ENCODE measurements at regions not wholly inside any gene's neighbourhood (a gene's known extent, or its start where the extent isn't known, plus 50 kb on each side); places are given as distances from the start of the nearest gene placed in this dataset.

- TF ChIP-seq POLR2AphosphoS5 (IDR thresholded peaks at IDR 0.05) (no peak), POLR2A (IDR thresholded peaks at IDR 0.05) (no peak), CTCF (IDR thresholded peaks at IDR 0.05) (no peak), EP300 (IDR thresholded peaks at IDR 0.05) (no peak)
- 26% methylated on average over 16 of the region's 16 CpGs for WGBS
- peak in 1 of 2 donors; percentile 69 for DNase-seq (ENCODE audit: low spot score in 2 of 2)
- no peaks in the 10 kb centered on the region for H3K9me3 ChIP-seq
- no peaks in the 10 kb centered on the region for H3K27me3 ChIP-seq
- no peaks in the 10 kb centered on the region for H3K36me3 ChIP-seq
- no peak overlapping the region for H3K4me3 ChIP-seq
- H3K4me1 ChIP-seq, result peaks cover 28% of the 10 kb centered on the region
- peak overlapping the region; percentile 83 for H3K27ac ChIP-seq
These were observed 124.1 kb upstream of the TBL1X start for GRCh38 chrX:9340598-9341290.

GRCh38 chrX:9341291-9342201 lies 123.3 kb upstream of the TBL1X start:
- peak overlapping the region; percentile 16 for H3K4me3 ChIP-seq
- no peak for TF ChIP-seq EP300 (IDR thresholded peaks at IDR 0.05)
- 15% methylated on average over 15 of the region's 15 CpGs for WGBS

GRCh38 chrX:9342561-9343051 lies 122.3 kb upstream of the TBL1X start:
- DNase-seq (ENCODE audit: low spot score in 2 of 2), result peak; percentile 80 to 89
- Histone ChIP-seq H3K4me3 (no peak overlapping the region), H3K27ac (no peak overlapping the region), H3K4me1 (peaks cover 28% of the 10 kb centered on the region), H3K36me3 (no peaks in the 10 kb centered on the region), H3K9me3 (no peaks in the 10 kb centered on the region), H3K27me3 (no peaks in the 10 kb centered on the region)
- no peak for TF ChIP-seq EP300 (IDR thresholded peaks at IDR 0.05)
- TF ChIP-seq POLR2AphosphoS5 (IDR thresholded peaks at IDR 0.05), result no peak
- TF ChIP-seq CTCF (IDR thresholded peaks at IDR 0.05), result no peak
- no peak for TF ChIP-seq POLR2A (IDR thresholded peaks at IDR 0.05)
- WGBS, result 5% methylated on average over 25 of the region's 25 CpGs

More at GRCh38 chrX:9341291-9342201, 123.3 kb upstream of the TBL1X start:
- Histone ChIP-seq H3K27me3 (no peaks in the 10 kb centered on the region), H3K4me1 (peaks cover 28% of the 10 kb centered on the region), H3K36me3 (no peaks in the 10 kb centered on the region), H3K27ac (peak overlapping the region; percentile 83), H3K9me3 (no peaks in the 10 kb centered on the region)
- DNase-seq (ENCODE audit: low spot score in 2 of 2), result peak in 1 of 2 donors; percentile 73

GRCh38 chrX:9343971-9344370 lies 120.9 kb upstream of the TBL1X start:
- TF ChIP-seq EP300 (IDR thresholded peaks at IDR 0.05), result no peak
- Histone ChIP-seq H3K27me3 (no peaks in the 10 kb centered on the region), H3K27ac (no peak overlapping the region)

GRCh38 chrX:9345957-9346356 lies 118.9 kb upstream of the TBL1X start:
- no peaks in the 10 kb centered on the region for H3K27me3 ChIP-seq
- H3K4me1 ChIP-seq, result peaks cover 18% of the 10 kb centered on the region
- no peaks in the 10 kb centered on the region for H3K9me3 ChIP-seq
- no peak for DNase-seq (ENCODE audit: low spot score in 2 of 2)
- no peak overlapping the region for H3K4me3 ChIP-seq
- no peaks in the 10 kb centered on the region for H3K36me3 ChIP-seq
- no peak for TF ChIP-seq CTCF (IDR thresholded peaks at IDR 0.05)
- no peak for TF ChIP-seq EP300 (IDR thresholded peaks at IDR 0.05)
- TF ChIP-seq POLR2AphosphoS5 (IDR thresholded peaks at IDR 0.05), result no peak
- no peak for TF ChIP-seq POLR2A (IDR thresholded peaks at IDR 0.05)
- no peak overlapping the region for H3K27ac ChIP-seq
- WGBS, result 85% methylated on average over 8 of the region's 8 CpGs

More at GRCh38 chrX:9343971-9344370, 120.9 kb upstream of the TBL1X start:
- no peaks in the 10 kb centered on the region for H3K36me3 ChIP-seq
- H3K4me3 ChIP-seq, result no peak overlapping the region
- peaks cover 31% of the 10 kb centered on the region for H3K4me1 ChIP-seq
- no peaks in the 10 kb centered on the region for H3K9me3 ChIP-seq
- WGBS, result 72% methylated on average over 7 of the region's 7 CpGs
- no peak for DNase-seq (ENCODE audit: low spot score in 2 of 2)

Data from suprapubic skin (tissue), 4 donors.